ENCODE measurements at regions not wholly inside any gene's neighbourhood (a gene's known extent, or its start where the extent isn't known, plus 50 kb on each side); places are given as distances from the start of the nearest gene placed in this dataset.

- TF ChIP-seq ZNF101 (CRISPR knock-in tag; IDR thresholded peaks at IDR 0.05; ENCODE audit: borderline replicate concordance, low read depth) (no peak), POLR2AphosphoS5 (IDR thresholded peaks at IDR 0.05; ENCODE audit: low read depth, low read length) (no peak), FOXM1 (CRISPR knock-in tag; IDR thresholded peaks at IDR 0.05) (no peak), SAFB2 (CRISPR knock-in tag; IDR thresholded peaks at IDR 0.05; ENCODE audit: borderline replicate concordance, low read depth) (no peak), HIVEP1 (CRISPR knock-in tag; IDR thresholded peaks at IDR 0.05) (no peak), ZFP41 (CRISPR knock-in tag; IDR thresholded peaks at IDR 0.05; ENCODE audit: borderline replicate concordance) (no peak), ZNF503 (CRISPR knock-in tag; IDR thresholded peaks at IDR 0.05) (no peak), HOMEZ (CRISPR knock-in tag; IDR thresholded peaks at IDR 0.05; ENCODE audit: low read depth) (no peak), ZMYM2 (CRISPR knock-in tag; IDR thresholded peaks at IDR 0.05) (no peak)
- TF ChIP-seq, protein P1, sequence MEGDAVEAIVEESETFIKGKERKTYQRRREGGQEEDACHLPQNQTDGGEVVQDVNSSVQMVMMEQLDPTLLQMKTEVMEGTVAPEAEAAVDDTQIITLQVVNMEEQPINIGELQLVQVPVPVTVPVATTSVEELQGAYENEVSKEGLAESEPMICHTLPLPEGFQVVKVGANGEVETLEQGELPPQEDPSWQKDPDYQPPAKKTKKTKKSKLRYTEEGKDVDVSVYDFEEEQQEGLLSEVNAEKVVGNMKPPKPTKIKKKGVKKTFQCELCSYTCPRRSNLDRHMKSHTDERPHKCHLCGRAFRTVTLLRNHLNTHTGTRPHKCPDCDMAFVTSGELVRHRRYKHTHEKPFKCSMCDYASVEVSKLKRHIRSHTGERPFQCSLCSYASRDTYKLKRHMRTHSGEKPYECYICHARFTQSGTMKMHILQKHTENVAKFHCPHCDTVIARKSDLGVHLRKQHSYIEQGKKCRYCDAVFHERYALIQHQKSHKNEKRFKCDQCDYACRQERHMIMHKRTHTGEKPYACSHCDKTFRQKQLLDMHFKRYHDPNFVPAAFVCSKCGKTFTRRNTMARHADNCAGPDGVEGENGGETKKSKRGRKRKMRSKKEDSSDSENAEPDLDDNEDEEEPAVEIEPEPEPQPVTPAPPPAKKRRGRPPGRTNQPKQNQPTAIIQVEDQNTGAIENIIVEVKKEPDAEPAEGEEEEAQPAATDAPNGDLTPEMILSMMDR (CRISPR knock-in tag; IDR thresholded peaks at IDR 0.05) = no peak
- TF ChIP-seq, protein P2, sequence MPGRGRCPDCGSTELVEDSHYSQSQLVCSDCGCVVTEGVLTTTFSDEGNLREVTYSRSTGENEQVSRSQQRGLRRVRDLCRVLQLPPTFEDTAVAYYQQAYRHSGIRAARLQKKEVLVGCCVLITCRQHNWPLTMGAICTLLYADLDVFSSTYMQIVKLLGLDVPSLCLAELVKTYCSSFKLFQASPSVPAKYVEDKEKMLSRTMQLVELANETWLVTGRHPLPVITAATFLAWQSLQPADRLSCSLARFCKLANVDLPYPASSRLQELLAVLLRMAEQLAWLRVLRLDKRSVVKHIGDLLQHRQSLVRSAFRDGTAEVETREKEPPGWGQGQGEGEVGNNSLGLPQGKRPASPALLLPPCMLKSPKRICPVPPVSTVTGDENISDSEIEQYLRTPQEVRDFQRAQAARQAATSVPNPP (CRISPR knock-in tag; IDR thresholded peaks at IDR 0.05) = no peak
Measured at GRCh38 chr15:95120595-95120994, 889.2 kb downstream of the MCTP2 start.
